Suprapubic skin (tissue), 4 donors: ENCODE measurements at regions not wholly inside any gene's neighbourhood (a gene's known extent, or its start where the extent isn't known, plus 50 kb on each side); places are given as distances from the start of the nearest gene placed in this dataset.

Source experiments
- DNase-seq, 2 donors: peaks; one replicate each; pipeline ENCODE4 v3.0.0-alpha.2; 2019; ENCODE audit warnings: low spot score in 2 of 2
- H3K27ac ChIP-seq: fragments of 200-600 bp; sonication (generic); one replicate; pipeline ENCODE4 v1.5.1; 2019
- H3K27me3 ChIP-seq: fragments of 200-600 bp; sonication (generic); one replicate; pipeline ENCODE4 v1.5.1; 2019
- H3K36me3 ChIP-seq: fragments of 200-600 bp; sonication (generic); one replicate; pipeline ENCODE4 v1.5.1; 2019
- H3K4me1 ChIP-seq: fragments of 200-600 bp; sonication (generic); one replicate; pipeline ENCODE4 v1.5.1; 2019
- H3K4me3 ChIP-seq: fragments of 200-600 bp; sonication (generic); one replicate; pipeline ENCODE4 v1.5.1; 2019; ENCODE audit warnings: mild to moderate bottlenecking
- H3K9me3 ChIP-seq: fragments of 200-600 bp; sonication (generic); one replicate; pipeline ENCODE4 v1.5.1; 2019
- EP300 ChIP-seq: sonication (generic); formaldehyde crosslinking; IDR thresholded peaks from one replicate; pipeline ENCODE4 v1.6.1; 2017; ENCODE audit warnings: antibody characterized with exemption
- POLR2A ChIP-seq, 2 donors: fragments of 450-650 bp; IDR thresholded peaks; one replicate each; pipeline ENCODE4 v1.6.1; 2017; ENCODE audit warnings: antibody characterized with exemption in 2 of 2, mild to moderate bottlenecking in 2 of 2, moderate library complexity in 2 of 2
- POLR2AphosphoS5 ChIP-seq, 3 donors: sonication (generic); formaldehyde crosslinking; IDR thresholded peaks; one replicate each; pipeline ENCODE4 v1.6.1; 2017; ENCODE audit warnings: antibody characterized with exemption in 3 of 3
- WGBS: methylation state at CpG from one replicate; pipeline ENCODE4 v1.1.5; 2018; 5-methylcytosine and 5-hydroxymethylcytosine counted together
- TF ChIP-seq, protein P1 (sequence below), 2 donors: fragments of 200-600 bp in 1 of 2; fragments of 450-650 bp in 1 of 2; sonication (generic) in 1 of 2; IDR thresholded peaks; one replicate each; pipeline ENCODE4 v1.5.1; 2016 to 2019; ENCODE audit warnings: antibody characterized with exemption in 2 of 2, mild to moderate bottlenecking in 1 of 2, moderate library complexity in 1 of 2

DNA sequence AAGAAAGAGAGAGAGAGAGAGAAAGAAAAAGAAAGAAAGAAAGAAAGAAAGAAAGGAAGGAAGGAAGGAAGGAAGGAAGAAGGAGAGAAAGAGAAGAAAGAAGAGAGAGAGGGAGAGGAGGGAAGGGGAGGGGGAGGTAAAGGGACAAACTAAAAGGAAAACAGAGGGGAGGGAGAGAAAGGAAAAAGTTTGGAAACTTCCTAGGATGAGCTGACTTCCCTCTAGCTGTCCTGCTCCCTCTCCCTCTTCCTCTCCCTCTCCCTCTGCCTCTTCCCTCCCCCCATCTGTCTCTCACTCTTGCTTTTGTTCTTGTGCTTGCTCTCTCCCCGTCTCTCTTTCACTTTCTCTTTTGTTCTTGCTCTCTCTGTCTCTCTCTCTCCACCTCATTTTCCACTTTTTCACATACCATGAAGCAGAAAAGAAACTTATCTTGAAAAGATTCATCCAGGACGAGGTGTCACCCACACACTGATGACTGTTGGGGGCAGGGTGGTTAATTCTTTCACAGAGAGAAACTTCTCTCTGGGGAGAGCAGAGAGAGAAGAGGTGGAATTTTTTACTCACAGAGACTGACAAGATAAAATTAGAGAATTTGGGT lies 56.4 kb upstream of the DUSP22 start:
- DNase-seq = no peak
- H3K4me3 ChIP-seq = peak overlapping the region; percentile 15
- no peak overlapping the region for H3K27ac ChIP-seq

DNA sequence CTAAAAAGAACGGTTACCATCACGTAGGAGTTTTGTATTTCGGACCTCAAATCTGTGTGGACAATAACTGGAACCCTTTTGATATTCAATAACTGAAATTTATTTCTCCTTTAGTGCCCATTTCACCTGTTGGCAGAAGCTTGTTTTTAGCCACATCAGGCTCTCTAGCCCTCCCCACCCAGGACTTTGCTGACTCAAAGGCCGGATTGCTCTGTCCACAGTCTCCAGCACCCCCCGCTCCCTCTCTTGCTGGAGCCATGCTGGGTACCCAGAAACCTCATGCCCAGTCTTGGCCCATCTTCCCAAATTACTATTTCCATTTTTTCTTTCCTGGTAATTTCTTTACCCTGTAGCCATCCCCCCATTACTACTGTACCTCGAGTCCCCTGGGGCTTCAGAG lies 55.8 kb upstream of the DUSP22 start:
- peaks cover 6% of the 10 kb centered on the region for H3K4me1 ChIP-seq
- H3K9me3 ChIP-seq = no peaks in the 10 kb centered on the region
- H3K27me3 ChIP-seq = no peaks in the 10 kb centered on the region
- TF ChIP-seq POLR2AphosphoS5 (IDR thresholded peaks at IDR 0.05) (no peak), EP300 (no peak), POLR2A (IDR thresholded peaks at IDR 0.05) (no peak)
- TF ChIP-seq, protein P1, sequence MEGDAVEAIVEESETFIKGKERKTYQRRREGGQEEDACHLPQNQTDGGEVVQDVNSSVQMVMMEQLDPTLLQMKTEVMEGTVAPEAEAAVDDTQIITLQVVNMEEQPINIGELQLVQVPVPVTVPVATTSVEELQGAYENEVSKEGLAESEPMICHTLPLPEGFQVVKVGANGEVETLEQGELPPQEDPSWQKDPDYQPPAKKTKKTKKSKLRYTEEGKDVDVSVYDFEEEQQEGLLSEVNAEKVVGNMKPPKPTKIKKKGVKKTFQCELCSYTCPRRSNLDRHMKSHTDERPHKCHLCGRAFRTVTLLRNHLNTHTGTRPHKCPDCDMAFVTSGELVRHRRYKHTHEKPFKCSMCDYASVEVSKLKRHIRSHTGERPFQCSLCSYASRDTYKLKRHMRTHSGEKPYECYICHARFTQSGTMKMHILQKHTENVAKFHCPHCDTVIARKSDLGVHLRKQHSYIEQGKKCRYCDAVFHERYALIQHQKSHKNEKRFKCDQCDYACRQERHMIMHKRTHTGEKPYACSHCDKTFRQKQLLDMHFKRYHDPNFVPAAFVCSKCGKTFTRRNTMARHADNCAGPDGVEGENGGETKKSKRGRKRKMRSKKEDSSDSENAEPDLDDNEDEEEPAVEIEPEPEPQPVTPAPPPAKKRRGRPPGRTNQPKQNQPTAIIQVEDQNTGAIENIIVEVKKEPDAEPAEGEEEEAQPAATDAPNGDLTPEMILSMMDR (IDR thresholded peaks at IDR 0.05) = no peak
- 78% methylated on average over 6 of the region's 6 CpGs for whole genome bisulfite sequencing
- no peak overlapping the region for H3K27ac ChIP-seq
- no peak overlapping the region for H3K4me3 ChIP-seq
- no peak for DNase-seq
- no peaks in the 10 kb centered on the region for H3K36me3 ChIP-seq

More for the DNA sequence above, 56.4 kb upstream of the DUSP22 start:
- WGBS = 6% methylated on average over 2 of the region's 2 CpGs
- Histone ChIP-seq H3K4me1 (peaks cover 6% of the 10 kb centered on the region), H3K36me3 (no peaks in the 10 kb centered on the region), H3K9me3 (no peaks in the 10 kb centered on the region), H3K27me3 (no peaks in the 10 kb centered on the region)
- TF ChIP-seq POLR2A (IDR thresholded peaks at IDR 0.05) (no peak), POLR2AphosphoS5 (IDR thresholded peaks at IDR 0.05) (no peak), EP300 (no peak)
- TF ChIP-seq, protein P1 (IDR thresholded peaks at IDR 0.05) = no peak

DNA sequence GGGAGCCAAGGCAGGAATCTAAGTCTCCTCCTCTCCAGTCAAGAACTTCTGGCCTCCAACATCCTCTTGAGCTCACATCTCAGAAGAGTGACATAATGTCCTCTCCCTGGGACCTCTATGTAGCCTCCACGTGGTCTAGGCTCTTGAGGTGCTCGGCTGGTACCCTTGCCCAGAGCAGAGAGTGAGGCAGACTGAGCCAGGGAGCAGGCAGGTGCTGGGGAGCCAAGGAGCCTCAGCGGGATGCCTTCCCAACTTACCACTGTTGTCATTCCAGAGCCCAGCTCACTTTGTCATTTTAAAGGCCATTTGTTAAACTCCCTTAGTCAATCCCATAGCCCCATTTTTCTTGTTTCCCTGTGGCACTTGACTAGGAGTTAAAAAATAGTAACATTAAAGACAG lies 52.1 kb upstream of the DUSP22 start:
- Histone ChIP-seq H3K27ac (no peak overlapping the region), H3K4me1 (peaks cover 6% of the 10 kb centered on the region), H3K36me3 (no peaks in the 10 kb centered on the region), H3K9me3 (peaks cover 4% of the 10 kb centered on the region), H3K27me3 (no peaks in the 10 kb centered on the region), H3K4me3 (no peak overlapping the region)
- DNase-seq = no peak
- 78% methylated on average over 3 of the region's 3 CpGs for WGBS
- TF ChIP-seq EP300 (no peak), POLR2AphosphoS5 (IDR thresholded peaks at IDR 0.05) (no peak), POLR2A (IDR thresholded peaks at IDR 0.05) (no peak)
- TF ChIP-seq, protein P1 (IDR thresholded peaks at IDR 0.05) = no peak

DNA sequence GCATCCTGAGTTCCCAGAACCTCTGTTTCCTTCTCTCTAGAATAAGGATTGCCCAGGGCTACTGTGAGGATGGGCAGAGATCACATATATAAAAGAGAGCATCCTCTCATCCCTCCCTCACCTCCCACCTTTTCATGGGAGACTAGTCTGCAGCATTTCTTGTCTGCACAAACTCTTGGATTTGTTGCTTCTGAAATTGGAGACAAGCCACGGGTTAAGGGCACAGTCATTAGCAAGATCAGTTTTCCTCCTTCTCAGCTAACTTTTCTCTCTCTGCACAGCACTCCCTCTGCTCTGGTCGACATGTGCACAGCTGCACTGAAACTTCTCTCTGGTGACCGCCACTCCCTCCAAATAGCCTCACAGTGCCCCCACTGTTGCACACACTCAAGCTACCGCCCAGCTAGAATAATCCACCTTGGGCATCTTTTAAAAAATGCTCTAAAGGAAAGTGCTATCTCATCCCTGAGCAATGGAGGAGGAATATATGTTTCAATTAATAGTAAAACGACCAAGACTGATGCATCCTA lies 50.9 kb upstream of the DUSP22 start:
- H3K36me3 ChIP-seq = no peaks in the 10 kb centered on the region
- H3K4me3 ChIP-seq = no peak overlapping the region
- no peak overlapping the region for H3K27ac ChIP-seq
- H3K27me3 ChIP-seq = no peaks in the 10 kb centered on the region
- peaks cover 4% of the 10 kb centered on the region for H3K9me3 ChIP-seq
- TF ChIP-seq POLR2A (IDR thresholded peaks at IDR 0.05) = no peak
- TF ChIP-seq EP300 = no peak
- no peak for TF ChIP-seq POLR2AphosphoS5 (IDR thresholded peaks at IDR 0.05)
- WGBS = 60% methylated on average over 5 of the region's 5 CpGs
- H3K4me1 ChIP-seq = no peaks in the 10 kb centered on the region
- no peak for DNase-seq
